Umbilical cord (tissue), 1 donor: ENCODE measurements at regions not wholly inside any gene's neighbourhood (a gene's known extent, or its start where the extent isn't known, plus 50 kb on each side); places are given as distances from the start of the nearest gene placed in this dataset.
"Not testable (repeated sequence)": the region's sequence is repeated elsewhere in the genome, so short reads cannot be mapped to it uniquely, and the experiment has no call there.

Experiments
- DNase-seq: peaks from one replicate; pipeline ENCODE4 v3.0.0-alpha.2; 2015; ENCODE audit warnings: low spot score

DNA sequence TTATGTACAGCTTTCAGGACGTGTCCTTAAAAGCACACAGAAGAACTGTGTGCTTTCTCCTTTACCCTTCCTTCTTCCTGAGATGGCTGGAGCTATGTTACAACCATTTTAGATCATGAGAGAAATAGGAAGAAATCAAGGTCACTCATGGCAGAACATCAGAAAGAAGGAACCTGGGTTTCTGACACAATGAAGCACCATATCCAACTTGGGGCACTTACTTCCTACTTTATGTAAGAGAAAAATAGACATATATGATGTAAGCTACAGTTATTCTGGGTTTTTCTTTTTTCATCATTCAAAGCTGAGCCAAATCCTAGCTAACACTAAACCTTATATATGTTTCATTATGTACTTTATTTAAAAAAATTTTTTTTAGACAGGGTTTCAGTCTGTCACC is 79.5 kb downstream of the FAM161A start:
- no peak for DNase-seq

DNA sequence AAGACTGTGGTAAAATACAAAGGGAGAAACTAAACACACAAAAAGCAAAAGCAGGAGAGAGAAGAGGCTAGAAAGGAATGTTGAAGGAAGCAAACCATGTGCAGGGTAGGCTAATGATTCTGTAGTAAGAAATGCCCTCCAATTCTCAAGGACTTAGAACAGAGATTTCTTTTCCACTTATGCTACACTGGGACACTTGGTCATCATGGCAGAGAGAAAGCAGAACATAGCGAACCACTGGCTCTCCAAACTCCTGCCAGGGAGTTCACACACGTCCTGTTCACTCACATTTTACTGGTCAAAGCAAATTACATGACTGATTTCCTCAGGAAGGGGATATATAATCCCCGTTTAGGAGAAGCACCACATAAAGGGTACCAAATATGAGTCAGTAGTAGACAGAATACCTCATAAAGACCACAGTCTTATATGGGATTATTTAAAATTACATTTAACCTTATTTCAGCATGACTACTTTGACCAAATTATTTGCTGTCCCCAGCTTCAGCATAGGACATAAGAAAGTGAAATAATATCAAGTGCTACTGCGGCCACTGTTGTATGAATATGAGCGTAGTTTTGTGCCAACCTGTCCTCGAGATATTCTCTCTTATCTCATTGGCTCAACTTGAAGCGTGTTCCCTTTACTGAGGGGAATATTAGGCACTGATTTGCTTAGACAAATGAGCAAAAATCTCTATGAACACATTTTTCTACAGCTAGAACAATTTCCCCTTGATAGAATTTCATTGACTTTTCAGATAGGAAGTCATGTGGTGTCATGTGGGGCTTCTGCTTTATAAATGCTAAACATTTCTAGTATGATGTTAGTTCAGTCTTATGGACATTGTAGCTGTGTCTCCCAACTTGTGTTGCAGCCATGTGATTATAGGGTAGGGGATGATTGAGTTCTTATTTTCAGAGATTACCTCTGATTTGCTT is 81.7 kb downstream of the FAM161A start:
- no peak for DNase-seq

DNA sequence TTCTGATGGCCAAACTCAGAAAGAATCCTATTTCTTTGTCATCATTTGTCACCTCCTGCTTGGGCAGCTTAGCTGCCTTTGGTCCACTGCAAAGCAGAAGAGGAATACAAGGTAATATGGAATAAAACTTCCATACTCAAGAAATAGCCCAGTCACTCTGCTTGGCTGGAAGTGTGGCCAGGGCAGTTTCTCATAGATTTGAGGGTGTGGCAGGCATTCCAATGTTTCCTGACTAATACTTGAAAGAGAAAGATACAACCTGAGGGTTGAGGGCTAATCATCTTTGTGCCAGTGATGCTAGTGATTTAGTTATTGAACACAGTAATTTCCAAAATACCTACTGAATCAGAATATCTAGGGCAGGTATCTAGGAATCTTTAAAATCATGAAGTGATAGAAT is 83.1 kb downstream of the FAM161A start:
- no peak for DNase-seq

DNA sequence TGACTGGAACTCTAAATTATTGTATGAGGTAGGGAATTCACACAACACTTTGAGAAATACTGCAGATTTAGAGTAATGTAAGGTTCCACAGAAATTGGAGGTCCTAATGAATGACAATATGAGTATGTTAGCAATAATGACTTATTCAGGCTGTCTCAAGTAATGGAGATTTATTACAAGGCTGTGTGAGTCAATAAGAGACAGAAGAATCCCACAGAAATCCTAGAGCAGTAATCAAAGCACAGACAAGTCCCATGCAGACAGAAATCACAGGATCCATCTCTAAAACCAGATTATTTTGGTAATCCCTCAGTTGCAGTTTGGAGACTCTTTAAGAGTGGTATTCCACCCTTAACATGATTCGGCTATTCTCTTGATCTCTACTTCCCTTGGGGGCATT is 83.6 kb downstream of the FAM161A start:
- DNase-seq: peak; percentile 27

DNA sequence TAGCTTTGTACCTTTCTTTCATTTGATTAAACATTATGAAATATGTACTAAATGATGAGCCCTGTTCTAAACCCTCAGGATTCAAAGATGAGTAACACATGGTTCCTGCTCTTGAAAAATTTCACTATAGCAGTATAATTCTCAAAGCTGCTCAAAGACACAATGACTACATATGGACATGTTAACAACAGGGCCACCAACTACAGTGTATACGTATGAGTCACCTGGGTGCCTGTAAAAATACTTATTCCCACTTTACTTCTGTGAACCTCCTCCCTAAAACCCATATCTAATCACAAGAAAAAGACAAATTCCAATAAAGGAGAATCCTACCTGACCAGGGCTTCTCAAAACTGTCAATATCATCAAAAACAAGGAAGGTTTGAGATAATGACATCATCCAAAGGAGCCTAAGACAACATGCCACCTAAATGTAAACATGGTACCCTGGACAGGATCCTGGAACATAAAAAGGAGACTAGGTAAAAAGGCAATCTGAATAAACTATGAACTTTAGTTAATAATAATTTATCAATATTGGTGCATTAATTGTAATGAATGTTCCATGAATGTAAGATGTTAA is 84.7 kb downstream of the FAM161A start:
- DNase-seq: peak; percentile 48

DNA sequence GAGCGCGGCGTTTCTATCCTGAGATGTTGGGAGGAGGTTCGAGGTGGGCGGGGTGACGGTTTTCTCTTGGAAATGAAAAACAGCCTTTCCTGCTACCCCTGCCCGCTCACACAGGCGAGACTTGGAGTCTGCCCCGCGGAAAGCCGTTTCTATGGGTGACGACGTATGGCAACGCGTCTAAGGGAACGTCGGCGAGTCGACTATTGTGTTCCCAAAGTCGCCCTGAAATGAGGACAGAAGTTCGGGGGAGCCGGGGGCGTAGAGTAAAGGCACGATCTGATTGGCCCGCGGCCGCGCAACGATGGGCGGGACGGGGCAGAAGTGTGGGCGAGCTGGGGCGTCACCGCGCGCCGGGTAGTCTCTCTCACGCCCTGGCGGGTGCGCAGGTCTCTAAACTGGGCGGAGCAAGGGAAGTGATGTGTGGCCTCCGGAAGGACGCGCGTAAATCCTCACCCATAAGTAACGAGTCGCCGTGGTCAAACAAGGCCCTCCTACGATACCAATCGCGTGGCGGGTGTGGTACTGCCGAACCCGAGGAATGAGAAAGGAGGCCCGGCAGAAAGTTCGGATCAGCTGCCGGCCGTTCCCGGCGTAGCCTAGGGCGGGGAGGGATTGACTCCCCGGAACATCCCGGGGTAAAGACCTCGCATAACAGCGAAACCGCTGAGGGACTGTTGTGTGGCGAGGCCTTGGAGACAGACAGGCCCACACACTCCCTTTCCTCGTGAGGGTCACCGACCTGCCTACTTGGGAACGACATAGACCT is 89.6 kb downstream of the FAM161A start:
- DNase-seq: peak; percentile 99

DNA sequence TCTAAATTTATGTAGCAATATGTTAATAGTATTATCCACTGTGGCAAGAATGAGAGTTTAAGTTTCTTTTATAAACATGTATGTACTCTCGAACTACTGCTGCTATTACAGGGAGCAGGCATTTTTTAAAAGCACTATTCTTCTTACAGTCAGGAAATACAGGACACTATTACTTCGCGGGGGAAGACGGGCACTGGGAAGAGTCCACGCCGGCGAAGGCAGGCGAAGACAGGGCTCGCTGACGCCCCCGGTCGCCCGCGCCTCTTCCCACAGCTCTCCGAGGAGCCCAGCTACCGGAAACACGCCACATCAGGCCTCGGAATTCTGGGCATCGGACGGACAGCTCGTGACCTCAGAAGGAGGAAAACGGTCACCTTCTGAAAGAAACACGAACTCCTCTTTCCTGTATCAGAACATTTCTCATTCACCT is 90.2 kb downstream of the FAM161A start:
- peak; percentile 90 for DNase-seq

DNA sequence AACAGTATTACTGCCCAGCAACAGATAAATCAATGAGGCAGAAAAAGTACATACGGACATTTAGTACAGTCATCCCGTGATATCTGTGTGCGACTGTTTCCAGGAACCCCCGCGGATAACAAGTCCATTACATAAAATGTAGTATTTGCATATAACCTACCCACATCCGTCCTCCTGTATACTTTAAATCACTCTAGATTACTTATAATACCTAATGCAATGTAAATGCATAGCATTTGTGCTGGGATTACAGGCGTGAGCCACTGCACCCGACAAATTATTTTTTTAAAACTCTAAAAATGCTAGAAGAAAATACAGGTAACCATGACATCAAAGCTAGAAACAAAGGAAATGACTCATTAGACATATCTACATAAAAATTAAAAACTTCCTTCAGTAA is 91.6 kb downstream of the FAM161A start:
- no peak for DNase-seq

DNA sequence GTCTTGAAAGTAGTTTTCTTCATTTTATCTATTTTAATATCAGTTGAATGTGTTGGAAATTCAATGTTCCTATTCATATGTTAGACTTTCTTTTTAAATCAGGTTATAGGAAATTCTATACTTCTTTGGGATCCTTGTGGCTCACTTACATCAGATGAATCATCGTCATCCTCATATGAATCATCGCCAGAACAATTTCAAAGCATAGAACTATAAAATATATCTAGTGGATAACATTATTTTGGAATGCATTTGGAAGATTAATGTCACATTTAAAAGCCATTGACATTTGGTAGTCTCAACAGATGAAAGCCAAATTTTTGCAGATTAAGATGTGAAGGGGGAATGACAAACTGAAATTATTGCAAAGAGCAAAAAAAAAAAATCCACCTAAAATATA is 94.1 kb downstream of the FAM161A start:
- peak; percentile 84 for DNase-seq

DNA sequence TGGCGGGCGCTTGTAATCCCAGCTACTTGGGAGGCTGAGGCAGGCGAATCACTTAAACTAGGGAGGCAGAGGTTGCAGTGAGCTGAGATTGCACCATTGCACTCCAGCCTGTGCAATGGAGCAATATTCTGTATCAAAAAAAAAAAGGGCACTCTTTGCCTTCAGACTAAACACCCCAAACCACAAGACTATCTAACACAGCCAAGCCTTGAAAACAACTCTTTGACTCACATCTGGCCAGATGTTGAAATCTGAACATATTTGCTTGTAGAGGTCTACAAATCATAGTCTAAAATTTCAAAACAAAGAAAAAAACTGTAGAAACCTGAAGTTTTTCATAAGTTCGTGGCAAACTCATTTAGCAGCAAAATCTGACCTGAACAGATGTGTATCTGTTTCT is 94.9 kb downstream of the FAM161A start:
- peak; percentile 85 for DNase-seq

DNA sequence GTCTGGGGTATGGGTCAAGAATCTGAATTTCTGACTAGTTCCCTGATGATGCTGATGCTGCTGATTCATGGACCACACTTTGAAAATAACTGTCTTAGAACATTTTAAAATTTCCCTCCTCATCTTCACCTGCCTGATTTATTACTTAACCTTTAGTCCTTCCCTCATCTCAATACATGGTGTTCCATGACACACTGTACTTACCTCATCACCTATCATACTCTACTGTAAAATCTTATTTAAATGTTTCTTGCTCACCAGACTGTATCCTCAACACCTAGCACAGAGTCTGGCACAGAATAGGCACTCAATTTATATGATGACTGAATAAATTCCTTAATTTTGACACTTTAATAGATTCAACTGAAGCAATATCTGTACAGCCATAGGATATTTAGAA is 95.7 kb downstream of the FAM161A start:
- no peak for DNase-seq

DNA sequence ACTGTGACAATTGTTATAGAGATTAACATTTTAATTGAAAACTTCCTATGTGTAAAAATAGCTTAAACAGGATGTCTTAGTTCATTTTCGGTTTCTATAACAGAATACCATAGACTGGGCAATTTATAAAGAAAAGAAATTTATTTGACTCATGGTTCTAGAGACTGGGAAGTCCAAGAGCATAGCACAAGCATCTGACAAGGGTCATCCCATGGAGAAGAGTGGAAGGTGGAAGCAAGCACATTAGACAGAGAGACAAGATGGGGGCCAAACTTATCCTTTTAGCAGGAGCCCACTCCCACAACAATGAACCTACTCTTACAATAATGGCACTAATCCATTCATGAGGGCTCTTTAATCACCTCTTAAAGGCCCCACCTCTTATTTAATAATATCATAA is 100.3 kb downstream of the FAM161A start:
- no peak for DNase-seq

DNA sequence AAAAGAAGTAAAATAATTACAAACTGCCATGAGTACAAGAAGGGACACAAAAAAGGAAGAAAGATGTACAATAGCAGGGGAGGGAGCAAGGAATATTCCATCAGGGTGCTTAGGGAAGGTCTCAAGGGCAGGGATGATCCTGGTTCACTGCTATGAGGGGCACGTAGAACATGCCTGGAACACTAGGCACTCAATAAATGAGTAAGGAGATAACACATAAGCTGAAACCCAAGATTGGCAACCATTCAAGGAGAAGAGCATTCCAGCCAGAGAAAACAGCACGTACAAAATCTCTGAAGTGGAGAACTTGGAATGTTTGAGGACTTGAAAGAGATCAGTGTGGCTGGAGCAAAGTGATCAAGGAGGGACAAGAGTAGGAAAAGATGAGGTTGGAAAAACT is 103.2 kb downstream of the FAM161A start:
- peak; percentile 95 for DNase-seq

DNA sequence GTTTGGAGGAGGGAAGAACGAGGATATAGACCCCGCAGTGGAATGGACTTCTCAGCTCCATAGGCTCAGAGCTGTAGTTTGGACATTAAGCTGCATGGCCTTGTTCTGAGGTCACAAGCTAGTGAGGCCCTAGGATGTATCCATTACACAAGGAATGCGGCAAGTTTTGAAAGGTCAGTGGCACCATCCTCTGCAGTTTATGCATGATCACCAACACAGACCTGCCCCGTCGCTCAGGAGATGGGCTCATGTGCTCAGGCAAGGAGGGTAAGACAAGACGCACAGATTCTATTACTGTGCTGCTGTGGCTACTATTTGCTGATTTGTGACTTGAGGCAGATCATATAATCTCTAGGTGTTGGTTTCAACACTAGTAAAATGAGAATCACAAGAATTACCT is 110.9 kb downstream of the FAM161A start:
- no peak for DNase-seq

DNA sequence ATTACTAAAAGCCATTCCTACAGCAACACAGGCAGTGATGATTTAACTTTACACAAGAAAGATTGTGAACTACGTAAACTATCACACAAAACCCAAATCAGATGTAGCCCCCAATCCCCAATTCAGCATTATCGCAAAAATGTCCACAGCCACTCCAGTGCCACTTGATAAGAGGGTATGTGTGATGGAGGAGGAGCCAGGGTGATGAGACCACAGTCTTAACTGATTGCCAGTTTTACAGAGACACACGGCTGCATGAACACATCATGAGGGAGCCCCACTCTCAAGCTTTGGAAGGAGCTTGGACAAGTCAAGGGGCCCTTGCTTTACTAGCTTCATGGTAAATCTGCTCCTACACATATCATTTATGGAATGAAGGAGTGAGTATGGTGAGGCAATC is 116.0 kb downstream of the FAM161A start:
- DNase-seq: no peak

DNA sequence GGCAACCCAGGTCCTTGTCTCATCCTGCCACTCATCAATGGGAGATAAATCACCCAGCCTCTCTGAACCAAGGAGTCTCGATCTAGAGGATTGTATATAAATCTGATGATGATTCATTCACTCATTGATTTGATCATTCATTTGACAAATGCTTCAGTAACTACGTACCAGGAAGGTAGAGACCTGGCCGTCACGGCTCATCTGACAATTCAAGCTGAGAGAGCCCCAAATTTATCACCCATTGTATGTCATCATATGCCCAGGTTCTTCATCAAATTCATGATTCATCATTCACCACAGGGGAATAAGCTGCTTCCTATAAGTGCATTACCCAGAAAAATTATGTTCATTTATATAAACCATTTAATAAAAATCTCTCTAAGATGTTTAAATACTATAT is 116.9 kb downstream of the FAM161A start:
- no peak for DNase-seq

DNA sequence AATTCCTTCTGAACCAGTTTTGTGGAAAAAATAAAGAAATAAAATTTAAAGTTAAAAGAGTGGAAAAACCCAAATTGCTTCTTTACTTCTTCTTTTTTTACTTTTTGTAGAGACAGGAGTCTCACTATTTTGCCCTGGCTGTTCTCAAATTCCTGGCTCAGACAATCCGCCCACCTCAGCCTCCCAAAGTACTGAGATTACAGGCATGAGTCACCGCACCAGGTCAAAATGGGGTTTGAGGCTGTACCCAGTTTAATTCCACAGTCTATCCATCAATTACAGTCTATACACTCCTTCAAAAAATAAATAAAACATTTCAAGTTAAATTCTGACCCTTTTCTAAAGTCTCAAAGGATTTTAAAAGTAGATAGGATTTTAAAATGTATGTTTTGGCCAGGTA is 120.3 kb downstream of the FAM161A start:
- peak; percentile 11 for DNase-seq

DNA sequence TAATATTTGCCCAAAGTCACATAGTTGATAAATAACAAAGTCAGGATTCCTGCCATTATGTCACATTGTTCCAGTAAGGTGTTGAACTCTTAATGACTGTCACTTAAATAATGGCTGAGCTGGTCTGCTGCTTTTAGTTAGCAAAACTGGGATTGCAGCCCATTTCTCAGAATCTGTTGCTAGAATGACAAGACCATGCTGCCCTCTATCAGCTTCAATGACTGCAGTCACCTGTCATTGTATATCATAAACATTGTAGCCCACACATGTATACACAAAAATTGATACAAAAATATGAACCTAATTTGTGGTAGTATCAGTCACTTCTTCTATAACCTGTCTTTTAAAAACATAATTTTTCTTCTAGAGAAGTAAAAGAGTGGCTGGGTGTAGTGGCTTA is 121.1 kb downstream of the FAM161A start:
- DNase-seq: no peak

DNA sequence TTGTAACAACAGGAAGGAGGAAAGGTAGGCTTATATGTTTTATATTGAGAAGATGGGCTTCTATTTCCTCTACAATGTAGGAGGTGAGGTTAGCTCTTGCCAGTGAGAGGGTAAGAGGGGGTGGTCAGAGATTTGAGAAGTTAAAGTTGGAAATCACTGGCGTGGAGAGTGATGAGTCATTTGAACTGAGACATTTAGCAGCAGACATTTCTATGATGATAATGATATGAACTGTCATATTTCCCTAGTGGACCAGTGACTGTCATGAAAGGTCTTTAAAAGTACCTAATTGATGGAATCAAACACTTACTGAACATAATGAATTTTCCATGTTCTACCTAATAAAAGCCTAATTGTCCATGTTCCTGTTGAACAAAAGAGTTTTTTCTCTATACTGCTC is 126.1 kb downstream of the FAM161A start:
- DNase-seq: peak; percentile 25

DNA sequence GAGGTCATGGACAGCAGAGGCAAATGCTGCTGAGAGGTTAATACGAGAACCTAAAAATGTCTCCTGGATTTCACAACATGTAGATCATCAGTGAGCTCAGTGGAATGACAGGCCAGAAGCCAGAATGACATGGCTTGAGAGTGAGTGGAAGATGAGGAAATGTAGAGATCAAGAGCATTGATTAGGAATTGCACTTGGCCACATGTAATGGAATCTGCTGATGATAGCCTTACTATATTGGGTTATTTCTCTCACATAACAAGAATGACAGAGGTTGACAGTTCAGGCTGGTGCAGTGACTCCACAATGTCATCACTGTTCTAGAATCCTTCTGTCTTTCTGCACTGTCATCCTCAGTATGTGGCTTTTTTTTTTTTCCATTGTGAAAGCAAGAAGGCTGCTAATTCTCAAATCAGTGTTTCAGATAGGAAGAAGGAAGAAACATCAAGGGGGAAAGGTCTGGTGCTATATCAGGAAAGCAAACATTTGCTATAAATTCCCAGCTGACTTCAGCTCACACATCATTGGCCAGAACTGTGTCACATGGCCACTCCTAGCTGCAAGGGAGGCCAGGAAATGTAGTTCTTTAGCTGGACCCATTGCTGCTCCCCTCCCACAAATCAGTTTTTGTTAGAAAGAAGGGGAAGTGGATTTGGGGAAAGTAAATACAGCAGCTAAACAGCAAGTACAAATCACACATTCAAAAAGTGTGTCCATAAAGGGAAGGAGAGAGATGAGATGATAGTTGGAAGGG is 127.2 kb downstream of the FAM161A start:
- no peak for DNase-seq

DNA sequence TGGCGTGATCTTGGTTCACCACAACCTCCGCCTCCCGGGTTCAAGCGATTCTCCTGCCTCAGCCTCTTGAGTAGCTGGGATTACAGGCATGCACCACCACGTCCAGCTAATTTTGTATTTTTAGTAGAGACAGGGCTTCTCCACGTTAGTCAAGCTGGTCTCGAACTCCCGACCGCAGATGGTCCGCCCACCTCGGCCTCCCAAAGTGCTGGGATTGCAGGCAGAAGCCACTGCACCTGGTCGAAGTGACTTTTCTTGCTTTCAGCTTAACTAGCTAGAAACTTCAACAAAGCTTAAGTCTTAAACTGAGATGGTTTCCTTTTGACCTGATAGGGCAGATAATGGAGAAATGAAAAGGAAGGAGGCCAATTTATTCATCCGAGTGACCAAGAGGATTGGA is 130.5 kb downstream of the FAM161A start:
- not testable (repeated sequence) for DNase-seq

DNA sequence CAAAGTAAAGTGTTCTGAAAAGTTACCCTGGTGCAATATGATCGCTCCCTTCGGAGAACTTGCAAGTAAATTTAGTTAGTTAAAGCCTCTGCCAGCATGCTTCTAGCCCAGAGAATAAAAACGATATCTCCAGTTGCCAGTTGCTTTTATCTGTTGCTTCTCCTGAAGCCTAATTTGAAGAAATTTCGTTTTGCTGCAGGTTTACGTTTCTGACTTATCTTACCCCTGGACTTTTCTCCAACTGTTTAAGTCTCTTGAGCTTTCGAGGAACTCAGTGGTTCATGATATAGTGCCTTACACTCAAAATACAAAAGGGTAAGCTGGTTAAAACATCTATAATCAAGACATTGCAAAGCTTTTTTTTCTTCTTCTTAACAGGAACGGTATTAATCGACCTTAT is 131.1 kb downstream of the FAM161A start:
- DNase-seq: no peak
